Osteoblast (primary cell): ENCODE measurements at regions not wholly inside any gene's neighbourhood (a gene's known extent, or its start where the extent isn't known, plus 50 kb on each side); places are given as distances from the start of the nearest gene placed in this dataset.
A peak's percentile ranks its signal among the peaks of the same experiment; 100 is the strongest.

Experiments used
- DNase-seq: peaks from one replicate; pipeline ENCODE4 v3.0.0; 2011; ENCODE audit warnings: low spot score, mixed read lengths; ENCODE audit not compliant: insufficient read length; ENCODE audit errors: missing footprints
- H2AFZ ChIP-seq: 2 replicates; pipeline ENCODE4 v1.6.0; 2011; ENCODE audit warnings: mild to moderate bottlenecking, low read length
- H3K27ac ChIP-seq: 2 replicates; pipeline ENCODE4 v1.5.1; 2011; ENCODE audit warnings: mild to moderate bottlenecking, low read depth, low read length, moderate library complexity
- H3K27me3 ChIP-seq: 2 replicates; pipeline ENCODE4 v1.6.0; 2012; ENCODE audit warnings: mild to moderate bottlenecking, control low read depth, inconsistent platforms, low read length, moderate library complexity; ENCODE audit not compliant: insufficient read depth
- H3K36me3 ChIP-seq: 2 replicates; pipeline ENCODE4 v1.5.1; 2011; ENCODE audit warnings: mild to moderate bottlenecking, low read length, control low read depth, moderate library complexity; ENCODE audit not compliant: insufficient read depth
- H3K4me1 ChIP-seq: 2 replicates; pipeline ENCODE4 v1.5.1; 2011; ENCODE audit warnings: mild to moderate bottlenecking, low read length, control low read depth, moderate library complexity; ENCODE audit not compliant: insufficient read depth
- H3K4me2 ChIP-seq: 2 replicates; pipeline ENCODE4 v1.6.0; 2011; ENCODE audit warnings: mild to moderate bottlenecking, low read length; ENCODE audit not compliant: insufficient read depth
- H3K4me3 ChIP-seq: fragments of 200-600 bp; sonication (generic); 3 replicates; pipeline ENCODE4 v1.5.1; 2012; ENCODE audit warnings: mild to moderate bottlenecking, low read length, inconsistent platforms; ENCODE audit not compliant: insufficient read depth
- H3K79me2 ChIP-seq: 2 replicates; pipeline ENCODE4 v1.6.0; 2012; ENCODE audit warnings: mild to moderate bottlenecking, low read length, control low read depth, inconsistent platforms; ENCODE audit not compliant: insufficient read depth
- H3K9me3 ChIP-seq: 2 replicates; pipeline ENCODE4 v1.5.1; 2011; ENCODE audit warnings: low read depth, low read length, control low read depth
- H4K20me1 ChIP-seq: 2 replicates; pipeline ENCODE4 v1.6.0; 2012; ENCODE audit warnings: mild to moderate bottlenecking, low read length, control low read depth; ENCODE audit not compliant: insufficient read depth
- TF ChIP-seq, protein P1 (sequence below): IDR thresholded peaks from 2 replicates; pipeline ENCODE4 v1.5.1; 2011; ENCODE audit warnings: mild to moderate bottlenecking, low read depth, low read length, moderate library complexity; ENCODE audit errors: extremely low read depth

DNA sequence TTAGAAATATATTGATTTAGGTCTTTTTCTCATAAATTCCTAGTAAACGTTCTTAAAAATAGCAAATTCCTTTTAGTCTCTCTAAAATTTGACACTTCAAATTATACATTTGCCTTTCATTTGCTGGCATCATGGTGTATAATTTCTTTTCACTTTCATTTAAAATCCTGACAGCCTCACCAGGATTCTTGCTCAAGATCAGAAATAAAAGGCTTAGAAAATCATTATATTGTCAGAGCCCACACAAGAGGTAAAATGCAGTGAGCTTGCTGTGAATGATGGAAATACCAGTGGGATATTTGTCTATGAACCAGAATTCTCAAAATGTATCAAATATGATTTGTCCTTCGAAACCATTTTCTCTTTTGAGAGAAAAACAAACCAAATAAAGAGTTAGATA is 78.2 kb upstream of the PIK3C2G start:
- no peak for DNase-seq
- Histone ChIP-seq H3K27ac (no peak overlapping the region), H4K20me1 (no peaks in the 10 kb centered on the region), H3K9me3 (no peaks in the 10 kb centered on the region), H3K27me3 (no peaks in the 10 kb centered on the region), H3K36me3 (no peaks in the 10 kb centered on the region), H3K4me2 (no peak overlapping the region), H3K4me1 (no peaks in the 10 kb centered on the region), H3K79me2 (no peaks in the 10 kb centered on the region), H2AFZ (no peak overlapping the region), H3K4me3 (no peak overlapping the region)
- TF ChIP-seq, protein P1, sequence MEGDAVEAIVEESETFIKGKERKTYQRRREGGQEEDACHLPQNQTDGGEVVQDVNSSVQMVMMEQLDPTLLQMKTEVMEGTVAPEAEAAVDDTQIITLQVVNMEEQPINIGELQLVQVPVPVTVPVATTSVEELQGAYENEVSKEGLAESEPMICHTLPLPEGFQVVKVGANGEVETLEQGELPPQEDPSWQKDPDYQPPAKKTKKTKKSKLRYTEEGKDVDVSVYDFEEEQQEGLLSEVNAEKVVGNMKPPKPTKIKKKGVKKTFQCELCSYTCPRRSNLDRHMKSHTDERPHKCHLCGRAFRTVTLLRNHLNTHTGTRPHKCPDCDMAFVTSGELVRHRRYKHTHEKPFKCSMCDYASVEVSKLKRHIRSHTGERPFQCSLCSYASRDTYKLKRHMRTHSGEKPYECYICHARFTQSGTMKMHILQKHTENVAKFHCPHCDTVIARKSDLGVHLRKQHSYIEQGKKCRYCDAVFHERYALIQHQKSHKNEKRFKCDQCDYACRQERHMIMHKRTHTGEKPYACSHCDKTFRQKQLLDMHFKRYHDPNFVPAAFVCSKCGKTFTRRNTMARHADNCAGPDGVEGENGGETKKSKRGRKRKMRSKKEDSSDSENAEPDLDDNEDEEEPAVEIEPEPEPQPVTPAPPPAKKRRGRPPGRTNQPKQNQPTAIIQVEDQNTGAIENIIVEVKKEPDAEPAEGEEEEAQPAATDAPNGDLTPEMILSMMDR = no peak

DNA sequence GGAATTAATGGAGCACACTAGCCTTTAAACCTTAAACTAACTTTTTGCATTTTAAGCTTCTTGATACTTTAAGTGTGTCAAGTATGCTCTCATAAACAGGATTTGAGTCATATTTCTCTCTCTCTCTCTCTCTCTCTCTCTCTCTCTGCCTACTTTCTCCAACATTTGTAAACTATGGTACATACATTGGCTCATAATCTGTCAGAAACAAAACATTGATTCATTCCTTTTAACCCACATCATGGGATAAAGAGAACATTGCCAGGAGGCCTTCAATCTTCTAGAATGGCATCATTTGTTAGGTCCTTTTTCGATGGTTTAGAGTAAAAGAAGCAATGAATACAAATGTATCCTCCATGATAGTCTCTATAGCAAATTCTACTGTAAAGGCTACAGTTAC is 81.6 kb upstream of the RERGL start:
- DNase-seq = no peak
- Histone ChIP-seq H3K27ac (no peak overlapping the region), H3K4me2 (no peak overlapping the region), H3K4me1 (no peaks in the 10 kb centered on the region), H3K27me3 (no peaks in the 10 kb centered on the region), H4K20me1 (no peaks in the 10 kb centered on the region), H3K9me3 (no peaks in the 10 kb centered on the region), H2AFZ (no peak overlapping the region), H3K4me3 (no peak overlapping the region), H3K36me3 (no peaks in the 10 kb centered on the region), H3K79me2 (no peaks in the 10 kb centered on the region)
- TF ChIP-seq, protein P1 = no peak

DNA sequence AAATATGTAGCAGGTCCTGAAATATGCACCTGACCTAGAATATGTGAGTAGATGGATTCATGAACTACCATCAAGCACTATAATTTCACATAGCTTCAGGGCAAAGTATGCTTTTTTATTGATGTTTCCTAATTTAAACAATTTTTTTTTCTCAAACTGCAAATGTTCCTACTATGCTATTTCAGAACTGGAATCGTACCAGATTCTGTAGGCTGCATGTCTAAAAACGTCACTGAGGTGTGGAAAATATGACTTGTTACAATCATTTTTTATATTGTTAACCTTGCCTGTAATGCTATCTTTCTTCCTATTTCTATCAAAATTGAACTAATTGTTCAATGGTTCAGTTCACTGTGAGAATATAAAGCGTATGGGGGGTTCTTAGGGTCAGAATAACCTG is 78.0 kb upstream of the RERGL start:
- Histone ChIP-seq H3K27me3 (no peaks in the 10 kb centered on the region), H4K20me1 (no peaks in the 10 kb centered on the region), H3K27ac (no peak overlapping the region), H3K4me3 (no peak overlapping the region), H3K9me3 (no peaks in the 10 kb centered on the region), H3K4me2 (no peak overlapping the region), H2AFZ (no peak overlapping the region), H3K79me2 (no peaks in the 10 kb centered on the region), H3K36me3 (no peaks in the 10 kb centered on the region), H3K4me1 (peaks cover 4% of the 10 kb centered on the region)
- DNase-seq = no peak
- TF ChIP-seq, protein P1 = no peak

GRCh38 chr12:18165889-18166288 is 75.9 kb upstream of the RERGL start:
- H3K79me2 ChIP-seq = no peaks in the 10 kb centered on the region
- H3K27me3 ChIP-seq = no peaks in the 10 kb centered on the region
- peak overlapping the region; percentile 78 for H3K4me2 ChIP-seq
- H3K9me3 ChIP-seq = no peaks in the 10 kb centered on the region
- DNase-seq = no peak
- H3K4me1 ChIP-seq = peaks cover 4% of the 10 kb centered on the region
- no peaks in the 10 kb centered on the region for H3K36me3 ChIP-seq
- no peaks in the 10 kb centered on the region for H4K20me1 ChIP-seq
- peak overlapping the region; percentile 44 for H3K27ac ChIP-seq
- peak overlapping the region; percentile 61 for H3K4me3 ChIP-seq
- TF ChIP-seq, protein P1 = no peak
- peak overlapping the region; percentile 82 for H2AFZ ChIP-seq
